ENCODE measurements at regions not wholly inside any gene's neighbourhood (a gene's known extent, or its start where the extent isn't known, plus 50 kb on each side); places are given as distances from the start of the nearest gene placed in this dataset.

- H3K9me3 ChIP-seq (ENCODE audit: control insufficient read depth, insufficient read depth, low read depth, low read length), result no peaks in the 10 kb centered on the region
- H3K4me3 ChIP-seq (ENCODE audit: low read depth, low read length), result no peak overlapping the region
- TF ChIP-seq REPIN1 (tag by site-specific recombination; IDR thresholded peaks at IDR 0.05; ENCODE audit: low read depth) (no peak), TRIM28 (IDR thresholded peaks at IDR 0.05; ENCODE audit: borderline replicate concordance, low read length) (no peak), ZNF658 (tag by site-specific recombination; IDR thresholded peaks at IDR 0.05) (no peak), SETDB1 (IDR thresholded peaks at IDR 0.05; ENCODE audit: insufficient read length, low read length) (no peak), GFI1B (tag by site-specific recombination; IDR thresholded peaks at IDR 0.05) (no peak), KLF8 (tag by site-specific recombination; IDR thresholded peaks at IDR 0.05) (no peak), SCRT2 (tag by site-specific recombination; IDR thresholded peaks at IDR 0.05) (no peak), ZNF639 (tag by site-specific recombination; IDR thresholded peaks at IDR 0.05) (no peak), ZNF48 (tag by site-specific recombination; IDR thresholded peaks at IDR 0.05) (no peak), ZNF629 (tag by site-specific recombination; IDR thresholded peaks at IDR 0.05) (peak; percentile 24; the same call in 1 of the 2 replicates), ZNF510 (tag by site-specific recombination; IDR thresholded peaks at IDR 0.05; ENCODE audit: insufficient replicate concordance) (no peak), MYNN (tag by site-specific recombination; IDR thresholded peaks at IDR 0.05; ENCODE audit: borderline replicate concordance) (no peak), ATF2 (tag by site-specific recombination; IDR thresholded peaks at IDR 0.05; ENCODE audit: low read depth) (0 out of 2 replicates have a peak, but pooled peaks have one; percentile 12), ZBTB11 (tag by site-specific recombination; conservative IDR thresholded peaks at IDR 0.05; ENCODE audit: low read depth) (no peak), ZNF768 (tag by site-specific recombination; IDR thresholded peaks at IDR 0.05) (no peak), ZNF324 (tag by site-specific recombination; IDR thresholded peaks at IDR 0.05) (no peak), ZBTB21 (tag by site-specific recombination; IDR thresholded peaks at IDR 0.05) (peak; percentile 38; the same call in 1 of the 2 replicates), ZBTB44 (tag by site-specific recombination; IDR thresholded peaks at IDR 0.05) (no peak)
- no peak overlapping the region for H3K27ac ChIP-seq (ENCODE audit: extremely low read depth, low read depth, low read length)
- H3K36me3 ChIP-seq (ENCODE audit: control insufficient read depth in 2 of 2, insufficient read depth in 1 of 2, low read length in 2 of 2), result no peaks in the 10 kb centered on the region
- H3K4me1 ChIP-seq (ENCODE audit: control insufficient read depth, insufficient read depth, low read length), result no peaks in the 10 kb centered on the region
- CTCF ChIA-PET, result interaction anchor here (0.9 kb wide), 1 partner anchor 14 kb away, joined by 3 read pairs; no protein-coding TSS in a partner anchor
- POLR2A ChIA-PET, result no interaction called here
Measured at GRCh38 chr10:3871424-3871996, 86.5 kb upstream of the KLF6 start.

DNA sequence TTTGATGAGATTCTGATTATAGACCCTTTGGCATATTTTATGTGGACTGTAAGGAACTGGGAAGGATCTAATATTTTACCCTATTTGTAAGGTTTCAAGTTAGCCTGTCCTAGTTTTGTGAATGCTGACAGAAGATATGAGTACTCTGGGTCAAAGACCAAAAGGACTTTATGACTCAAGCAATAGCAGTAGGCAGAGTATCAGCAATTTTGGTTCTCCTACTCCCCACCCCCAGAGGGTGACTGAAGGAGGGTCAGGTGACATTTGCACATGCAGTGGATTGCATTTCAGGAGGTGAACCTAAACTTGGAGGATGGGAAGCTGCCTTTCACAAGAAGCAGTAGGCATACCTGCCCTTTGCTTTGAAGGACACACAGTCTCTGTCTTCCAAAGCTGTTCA is 84.0 kb upstream of the KLF6 start:
- ChIA-PET CTCF (no interaction called here), POLR2A (no interaction called here)
- Histone ChIP-seq H3K27ac (ENCODE audit: extremely low read depth, low read depth, low read length) (no peak overlapping the region), H3K4me3 (ENCODE audit: low read depth, low read length) (no peak overlapping the region), H3K36me3 (ENCODE audit: control insufficient read depth in 2 of 2, insufficient read depth in 1 of 2, low read length in 2 of 2) (no peaks in the 10 kb centered on the region), H3K9me3 (ENCODE audit: control insufficient read depth, insufficient read depth, low read depth, low read length) (no peaks in the 10 kb centered on the region), H3K4me1 (ENCODE audit: control insufficient read depth, insufficient read depth, low read length) (no peaks in the 10 kb centered on the region)
- TF ChIP-seq EGR2 (tag by site-specific recombination; IDR thresholded peaks at IDR 0.05; ENCODE audit: low read depth) (peak; percentile 76; the same call in 1 of the 2 replicates), ZNF626 (tag by site-specific recombination; IDR thresholded peaks at IDR 0.05) (no peak), ZFHX2 (tag by site-specific recombination; conservative IDR thresholded peaks at IDR 0.05) (peak; percentile 47)
